ENCODE measurements at regions not wholly inside any gene's neighbourhood (a gene's known extent, or its start where the extent isn't known, plus 50 kb on each side); places are given as distances from the start of the nearest gene placed in this dataset.

- TF ChIP-seq, protein P1, sequence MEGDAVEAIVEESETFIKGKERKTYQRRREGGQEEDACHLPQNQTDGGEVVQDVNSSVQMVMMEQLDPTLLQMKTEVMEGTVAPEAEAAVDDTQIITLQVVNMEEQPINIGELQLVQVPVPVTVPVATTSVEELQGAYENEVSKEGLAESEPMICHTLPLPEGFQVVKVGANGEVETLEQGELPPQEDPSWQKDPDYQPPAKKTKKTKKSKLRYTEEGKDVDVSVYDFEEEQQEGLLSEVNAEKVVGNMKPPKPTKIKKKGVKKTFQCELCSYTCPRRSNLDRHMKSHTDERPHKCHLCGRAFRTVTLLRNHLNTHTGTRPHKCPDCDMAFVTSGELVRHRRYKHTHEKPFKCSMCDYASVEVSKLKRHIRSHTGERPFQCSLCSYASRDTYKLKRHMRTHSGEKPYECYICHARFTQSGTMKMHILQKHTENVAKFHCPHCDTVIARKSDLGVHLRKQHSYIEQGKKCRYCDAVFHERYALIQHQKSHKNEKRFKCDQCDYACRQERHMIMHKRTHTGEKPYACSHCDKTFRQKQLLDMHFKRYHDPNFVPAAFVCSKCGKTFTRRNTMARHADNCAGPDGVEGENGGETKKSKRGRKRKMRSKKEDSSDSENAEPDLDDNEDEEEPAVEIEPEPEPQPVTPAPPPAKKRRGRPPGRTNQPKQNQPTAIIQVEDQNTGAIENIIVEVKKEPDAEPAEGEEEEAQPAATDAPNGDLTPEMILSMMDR (IDR thresholded peaks at IDR 0.05 in 2 of 3, conservative IDR thresholded peaks at IDR 0.05 in 1 of 3; ENCODE audit: borderline replicate concordance in 1 of 3, insufficient read depth in 1 of 3, low read depth in 2 of 3, low read length in 2 of 3) = no peak
- TF ChIP-seq, protein P2, sequence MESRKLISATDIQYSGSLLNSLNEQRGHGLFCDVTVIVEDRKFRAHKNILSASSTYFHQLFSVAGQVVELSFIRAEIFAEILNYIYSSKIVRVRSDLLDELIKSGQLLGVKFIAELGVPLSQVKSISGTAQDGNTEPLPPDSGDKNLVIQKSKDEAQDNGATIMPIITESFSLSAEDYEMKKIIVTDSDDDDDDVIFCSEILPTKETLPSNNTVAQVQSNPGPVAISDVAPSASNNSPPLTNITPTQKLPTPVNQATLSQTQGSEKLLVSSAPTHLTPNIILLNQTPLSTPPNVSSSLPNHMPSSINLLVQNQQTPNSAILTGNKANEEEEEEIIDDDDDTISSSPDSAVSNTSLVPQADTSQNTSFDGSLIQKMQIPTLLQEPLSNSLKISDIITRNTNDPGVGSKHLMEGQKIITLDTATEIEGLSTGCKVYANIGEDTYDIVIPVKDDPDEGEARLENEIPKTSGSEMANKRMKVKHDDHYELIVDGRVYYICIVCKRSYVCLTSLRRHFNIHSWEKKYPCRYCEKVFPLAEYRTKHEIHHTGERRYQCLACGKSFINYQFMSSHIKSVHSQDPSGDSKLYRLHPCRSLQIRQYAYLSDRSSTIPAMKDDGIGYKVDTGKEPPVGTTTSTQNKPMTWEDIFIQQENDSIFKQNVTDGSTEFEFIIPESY (IDR thresholded peaks at IDR 0.05; ENCODE audit: extremely low read depth, insufficient replicate concordance, low read length) = no peak
- TF ChIP-seq FOSL1 (IDR thresholded peaks at IDR 0.05; ENCODE audit: low read depth) (no peak), ZNF274 (IDR thresholded peaks at IDR 0.05; ENCODE audit: low read depth, low read length) (no peak), ELF1 (IDR thresholded peaks at IDR 0.05; ENCODE audit: borderline replicate concordance, low read depth) (no peak), YY1 (IDR thresholded peaks at IDR 0.05; ENCODE audit: extremely low read depth, insufficient replicate concordance, low read depth, low read length) (no peak), SIN3A (IDR thresholded peaks at IDR 0.05; ENCODE audit: low read depth) (no peak), RAD21 (IDR thresholded peaks at IDR 0.05; ENCODE audit: low read depth) (no peak), EZH2 (IDR thresholded peaks at IDR 0.05) (no peak), TCF7L2 (IDR thresholded peaks at IDR 0.05; ENCODE audit: borderline replicate concordance, extremely low read depth, insufficient read depth, insufficient read length) (no peak), REST (IDR thresholded peaks at IDR 0.05; ENCODE audit: low read depth) (no peak)
These were observed 304.4 kb upstream of the IRX4 start for GRCh38 chr5:2187156-2187555.

Data from HCT116 (cell line).